ENCODE measurements at regions not wholly inside any gene's neighbourhood (a gene's known extent, or its start where the extent isn't known, plus 50 kb on each side); places are given as distances from the start of the nearest gene placed in this dataset.

DNA sequence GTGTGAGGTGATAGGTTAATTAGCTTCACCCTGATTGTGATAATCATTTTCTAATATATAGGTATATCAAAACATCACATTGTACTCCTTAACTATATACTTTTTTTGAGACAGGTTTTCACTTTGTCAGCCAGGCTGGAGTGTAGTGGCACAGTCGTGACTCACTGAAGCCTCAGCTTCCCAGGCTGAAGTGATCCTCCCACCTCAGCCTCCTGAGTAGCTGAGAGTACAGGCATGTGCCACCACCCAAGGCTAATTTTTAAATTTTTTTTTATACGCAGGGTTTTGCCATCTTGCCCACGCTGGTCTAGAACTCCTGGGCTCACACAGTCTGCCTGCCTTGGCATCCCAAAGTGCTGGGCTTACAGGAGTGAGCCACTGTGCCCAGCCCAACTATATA lies 455.3 kb upstream of the MAF start:
- DNase-seq (ENCODE audit: low read depth in 1 of 2, low spot score in 1 of 2) = no peak
- TF ChIP-seq, protein P1, sequence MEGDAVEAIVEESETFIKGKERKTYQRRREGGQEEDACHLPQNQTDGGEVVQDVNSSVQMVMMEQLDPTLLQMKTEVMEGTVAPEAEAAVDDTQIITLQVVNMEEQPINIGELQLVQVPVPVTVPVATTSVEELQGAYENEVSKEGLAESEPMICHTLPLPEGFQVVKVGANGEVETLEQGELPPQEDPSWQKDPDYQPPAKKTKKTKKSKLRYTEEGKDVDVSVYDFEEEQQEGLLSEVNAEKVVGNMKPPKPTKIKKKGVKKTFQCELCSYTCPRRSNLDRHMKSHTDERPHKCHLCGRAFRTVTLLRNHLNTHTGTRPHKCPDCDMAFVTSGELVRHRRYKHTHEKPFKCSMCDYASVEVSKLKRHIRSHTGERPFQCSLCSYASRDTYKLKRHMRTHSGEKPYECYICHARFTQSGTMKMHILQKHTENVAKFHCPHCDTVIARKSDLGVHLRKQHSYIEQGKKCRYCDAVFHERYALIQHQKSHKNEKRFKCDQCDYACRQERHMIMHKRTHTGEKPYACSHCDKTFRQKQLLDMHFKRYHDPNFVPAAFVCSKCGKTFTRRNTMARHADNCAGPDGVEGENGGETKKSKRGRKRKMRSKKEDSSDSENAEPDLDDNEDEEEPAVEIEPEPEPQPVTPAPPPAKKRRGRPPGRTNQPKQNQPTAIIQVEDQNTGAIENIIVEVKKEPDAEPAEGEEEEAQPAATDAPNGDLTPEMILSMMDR (IDR thresholded peaks at IDR 0.05; ENCODE audit: low read depth, low read length) = no peak
- Histone ChIP-seq H3K27ac (no peak overlapping the region), H3K27me3 (peaks cover 97% of the 10 kb centered on the region), H3K4me1 (ENCODE audit: low read depth) (no peaks in the 10 kb centered on the region), H3K4me3 (no peak overlapping the region), H3K9me3 (ENCODE audit: low read depth) (no peaks in the 10 kb centered on the region), H3K36me3 (no peaks in the 10 kb centered on the region)

DNA sequence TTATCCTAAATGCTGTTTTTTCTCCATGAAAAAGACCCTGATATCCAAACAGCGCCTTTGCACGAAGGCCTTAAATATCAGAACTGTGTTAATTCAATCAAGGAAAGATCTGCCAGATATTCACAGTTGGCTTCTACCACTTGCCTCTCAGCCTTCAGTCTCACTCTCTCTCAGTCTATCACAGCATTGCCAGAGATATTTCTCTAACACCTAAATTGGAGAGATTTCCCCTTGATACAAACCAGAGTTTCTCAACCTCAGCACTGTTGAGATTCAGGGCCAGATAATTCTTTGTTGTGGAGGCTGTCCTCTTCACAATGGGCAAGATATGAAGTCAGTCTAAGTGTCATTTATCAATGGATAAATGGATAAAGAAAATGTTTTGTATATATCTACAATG lies 454.1 kb upstream of the MAF start:
- Histone ChIP-seq H3K4me3 (no peak overlapping the region), H3K27ac (no peak overlapping the region), H3K27me3 (peaks cover 96% of the 10 kb centered on the region), H3K9me3 (ENCODE audit: low read depth) (no peaks in the 10 kb centered on the region), H3K36me3 (no peaks in the 10 kb centered on the region), H3K4me1 (ENCODE audit: low read depth) (no peaks in the 10 kb centered on the region)
- TF ChIP-seq, protein P1 (IDR thresholded peaks at IDR 0.05; ENCODE audit: low read depth, low read length) = no peak
- no peak for DNase-seq (ENCODE audit: low read depth in 1 of 2, low spot score in 1 of 2)

DNA sequence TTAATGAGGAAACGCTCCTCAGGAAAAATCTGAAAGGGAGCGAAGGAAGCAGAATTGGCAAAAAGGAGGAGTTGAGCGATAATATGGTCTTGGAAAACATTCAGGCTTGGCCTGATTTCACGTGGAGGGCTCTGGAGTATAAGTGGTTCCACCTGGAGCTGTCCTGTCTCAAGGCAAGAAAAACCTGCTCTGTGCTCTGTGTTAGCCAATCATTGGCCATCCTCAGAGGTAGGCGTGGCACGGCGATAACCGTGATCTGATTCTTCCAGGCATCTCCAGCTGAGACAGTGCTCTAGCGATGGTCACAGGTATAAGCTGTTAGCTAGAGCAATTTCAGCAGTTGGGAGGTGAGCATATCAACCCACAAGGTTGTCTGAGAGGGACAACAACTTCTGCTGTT lies 450.5 kb upstream of the MAF start:
- H3K27ac ChIP-seq = no peak overlapping the region
- no peaks in the 10 kb centered on the region for H3K36me3 ChIP-seq
- peaks cover 99% of the 10 kb centered on the region for H3K27me3 ChIP-seq
- H3K4me1 ChIP-seq (ENCODE audit: low read depth) = peaks cover 6% of the 10 kb centered on the region
- DNase-seq (ENCODE audit: low read depth in 1 of 2, low spot score in 1 of 2) = no peak
- no peaks in the 10 kb centered on the region for H3K9me3 ChIP-seq (ENCODE audit: low read depth)
- TF ChIP-seq, protein P1 (IDR thresholded peaks at IDR 0.05; ENCODE audit: low read depth, low read length) = no peak
- no peak overlapping the region for H3K4me3 ChIP-seq

GRCh38 chr16:80048250-80048649 lies 447.7 kb upstream of the MAF start:
- H3K4me1 ChIP-seq (ENCODE audit: low read depth) = peaks cover 8% of the 10 kb centered on the region
- H3K36me3 ChIP-seq = no peaks in the 10 kb centered on the region
- no peak overlapping the region for H3K4me3 ChIP-seq
- DNase-seq (ENCODE audit: low read depth in 1 of 2, low spot score in 1 of 2) = no peak
- TF ChIP-seq, protein P1 (IDR thresholded peaks at IDR 0.05; ENCODE audit: low read depth, low read length) = no peak
- no peaks in the 10 kb centered on the region for H3K9me3 ChIP-seq (ENCODE audit: low read depth)
- H3K27me3 ChIP-seq = peaks cover 99% of the 10 kb centered on the region
- H3K27ac ChIP-seq = no peak overlapping the region

GRCh38 chr16:80047842-80048241 lies 447.3 kb upstream of the MAF start:
- H3K27ac ChIP-seq = no peak overlapping the region
- TF ChIP-seq, protein P1 (IDR thresholded peaks at IDR 0.05; ENCODE audit: low read depth, low read length) = no peak
- H3K4me3 ChIP-seq = no peak overlapping the region
- no peaks in the 10 kb centered on the region for H3K36me3 ChIP-seq
- peaks cover 8% of the 10 kb centered on the region for H3K4me1 ChIP-seq (ENCODE audit: low read depth)
- H3K9me3 ChIP-seq (ENCODE audit: low read depth) = no peaks in the 10 kb centered on the region
- H3K27me3 ChIP-seq = peaks cover 99% of the 10 kb centered on the region
- DNase-seq (ENCODE audit: low read depth in 1 of 2, low spot score in 1 of 2) = no peak

GRCh38 chr16:80046848-80047247 lies 446.3 kb upstream of the MAF start:
- H3K4me3 ChIP-seq = no peak overlapping the region

More at GRCh38 chr16:80046848-80047247, 446.3 kb upstream of the MAF start:
- H3K4me1 ChIP-seq (ENCODE audit: low read depth) = peaks cover 8% of the 10 kb centered on the region
- no peaks in the 10 kb centered on the region for H3K9me3 ChIP-seq (ENCODE audit: low read depth)
- TF ChIP-seq, protein P1 (IDR thresholded peaks at IDR 0.05; ENCODE audit: low read depth, low read length) = no peak
- no peak for DNase-seq (ENCODE audit: low read depth in 1 of 2, low spot score in 1 of 2)
- H3K27ac ChIP-seq = no peak overlapping the region
- peaks cover 99% of the 10 kb centered on the region for H3K27me3 ChIP-seq
- H3K36me3 ChIP-seq = no peaks in the 10 kb centered on the region
